ENCODE measurements at regions not wholly inside any gene's neighbourhood (a gene's known extent, or its start where the extent isn't known, plus 50 kb on each side); places are given as distances from the start of the nearest gene placed in this dataset.

GRCh38 chr13:33515146-33515545 is 229.6 kb upstream of the STARD13 start:
- no peak for DNase-seq

- no peak for DNase-seq
Measured at GRCh38 chr13:33518452-33518851, 232.9 kb upstream of the STARD13 start.

GRCh38 chr13:33519561-33520467 is 234.3 kb upstream of the STARD13 start:
- no peak for DNase-seq

- DNase-seq, result no peak
Measured at GRCh38 chr13:33520468-33520839, 234.9 kb upstream of the STARD13 start.

- DNase-seq, result no peak
Measured at GRCh38 chr13:33524086-33524485, 238.5 kb upstream of the STARD13 start.

- no peak for DNase-seq
Measured at GRCh38 chr13:33525763-33526162, 240.2 kb upstream of the STARD13 start.

GRCh38 chr13:33526718-33527117 is 241.2 kb upstream of the STARD13 start:
- no peak for DNase-seq

- DNase-seq, result no peak
Measured at GRCh38 chr13:33528896-33529295, 243.3 kb upstream of the STARD13 start.

GRCh38 chr13:33531484-33531883 is 245.9 kb upstream of the STARD13 start:
- DNase-seq, result no peak

- no peak for DNase-seq
Measured at GRCh38 chr13:33535061-33535460, 249.5 kb upstream of the STARD13 start.

- DNase-seq, result no peak
Measured at GRCh38 chr13:33536601-33537000, 251.0 kb upstream of the STARD13 start.

GRCh38 chr13:33537026-33537425 is 251.5 kb upstream of the STARD13 start:
- no peak for DNase-seq

GRCh38 chr13:33537676-33538075 is 252.1 kb upstream of the STARD13 start:
- DNase-seq, result peak in 3 of 51 donors; percentile 4 to 13 (median 9)

- peak in 1 of 51 donors; percentile 60 for DNase-seq
Measured at GRCh38 chr13:33541456-33541855, 255.9 kb upstream of the STARD13 start.

GRCh38 chr13:33541962-33542308 is 256.4 kb upstream of the STARD13 start:
- no peak for DNase-seq

- DNase-seq, result peak; percentile 88 to 100 (median 97)
Measured at GRCh38 chr13:33542309-33543088, 256.9 kb upstream of the STARD13 start.

GRCh38 chr13:33543089-33543459 is 257.5 kb upstream of the STARD13 start:
- no peak for DNase-seq

GRCh38 chr13:33543631-33544265 is 258.2 kb upstream of the STARD13 start:
- DNase-seq, result peak in 2 of 51 donors; percentile 20 to 32

- no peak for DNase-seq
Measured at GRCh38 chr13:33544308-33544707, 258.8 kb upstream of the STARD13 start.

GRCh38 chr13:33545492-33545891 is 259.9 kb upstream of the STARD13 start:
- DNase-seq, result no peak

- no peak for DNase-seq
Measured at GRCh38 chr13:33547035-33547434, 261.5 kb upstream of the STARD13 start.

GRCh38 chr13:33548069-33548468 is 262.5 kb upstream of the STARD13 start:
- DNase-seq, result no peak

Measured in hypothalamus (tissue), 51 donors.